Renal pelvis (tissue), 1 donor: ENCODE measurements at regions not wholly inside any gene's neighbourhood (a gene's known extent, or its start where the extent isn't known, plus 50 kb on each side); places are given as distances from the start of the nearest gene placed in this dataset.
"Not testable (repeated sequence)": the region's sequence is repeated elsewhere in the genome, so short reads cannot be mapped to it uniquely, and the experiment has no call there.

Experiments used
- DNase-seq: peaks from one replicate; pipeline ENCODE4 v3.0.0-alpha.2; 2013

GRCh38 chr5:42989190-42989589 is 50.9 kb downstream of the ANXA2R start:
- DNase-seq = no peak

- no peak for DNase-seq
These were observed 51.6 kb downstream of the ANXA2R start for GRCh38 chr5:42988568-42988967.

- no peak for DNase-seq
These were observed 54.7 kb downstream of the ANXA2R start for GRCh38 chr5:42985129-42986037.

- DNase-seq = no peak
These were observed 55.8 kb downstream of the ANXA2R start for GRCh38 chr5:42984307-42984706.

- no peak for DNase-seq
These were observed 58.0 kb downstream of the ANXA2R start for GRCh38 chr5:42982107-42982622.

GRCh38 chr5:42981417-42982106 is 58.6 kb downstream of the ANXA2R start:
- DNase-seq = not testable (repeated sequence)

- DNase-seq = not testable (repeated sequence)
These were observed 59.1 kb downstream of the ANXA2R start for GRCh38 chr5:42981015-42981414.

GRCh38 chr5:42980391-42980790 is 59.7 kb downstream of the ANXA2R start:
- not testable (repeated sequence) for DNase-seq

- not testable (repeated sequence) for DNase-seq
These were observed 60.9 kb downstream of the ANXA2R start for GRCh38 chr5:42979242-42979641.

- DNase-seq = no peak
These were observed 65.6 kb downstream of the ANXA2R start for GRCh38 chr5:42974536-42974935.

GRCh38 chr5:42970636-42971559 is 69.2 kb downstream of the ANXA2R start:
- no peak for DNase-seq

GRCh38 chr5:42965934-42966333 is 74.2 kb downstream of the ANXA2R start:
- DNase-seq = no peak

GRCh38 chr5:42963412-42963811 is 76.7 kb downstream of the ANXA2R start:
- DNase-seq = no peak

- DNase-seq = no peak
These were observed 78.0 kb downstream of the ANXA2R start for GRCh38 chr5:42962124-42962523.

- no peak for DNase-seq
These were observed 79.6 kb downstream of the ANXA2R start for GRCh38 chr5:42960506-42960905.

- no peak for DNase-seq
These were observed 83.6 kb downstream of the ANXA2R start for GRCh38 chr5:42956551-42956950.

GRCh38 chr5:42953041-42953440 is 87.1 kb downstream of the ANXA2R start:
- no peak for DNase-seq

GRCh38 chr5:42952578-42952974 is 87.5 kb downstream of the ANXA2R start:
- DNase-seq = no peak

- no peak for DNase-seq
These were observed 88.8 kb downstream of the ANXA2R start for GRCh38 chr5:42951293-42951840.

GRCh38 chr5:42950456-42951292 is 89.4 kb downstream of the ANXA2R start:
- peak; percentile 65 for DNase-seq

GRCh38 chr5:42950116-42950455 is 90.0 kb downstream of the ANXA2R start:
- DNase-seq = no peak
